ENCODE measurements at regions not wholly inside any gene's neighbourhood (a gene's known extent, or its start where the extent isn't known, plus 50 kb on each side); places are given as distances from the start of the nearest gene placed in this dataset.

GRCh38 chr4:137193564-137193963, 338.7 kb downstream of the PCDH18 start:
- no peak for TF ChIP-seq CTCF (IDR thresholded peaks at IDR 0.05; ENCODE audit: insufficient read depth, low read length)
- TF ChIP-seq SPI1 (IDR thresholded peaks at IDR 0.05; ENCODE audit: borderline replicate concordance, low read depth): no peak

All from HL-60 (cell line).